Coronary artery (tissue), 2 donors: ENCODE measurements at regions not wholly inside any gene's neighbourhood (a gene's known extent, or its start where the extent isn't known, plus 50 kb on each side); places are given as distances from the start of the nearest gene placed in this dataset.

ENCODE experiments used
- DNase-seq: peaks from one replicate; pipeline ENCODE4 v3.0.0-alpha.2; 2017; ENCODE audit warnings: low spot score
- H3K27ac ChIP-seq, 2 donors: fragments of 200-600 bp; sonication (generic); one replicate each; pipeline ENCODE4 v1.5.1; 2016 to 2019
- H3K4me3 ChIP-seq: fragments of 200-600 bp; sonication (generic); 2 replicates; pipeline ENCODE4 v1.5.1; 2016; ENCODE audit warnings: mild to moderate bottlenecking, moderate library complexity
- TF ChIP-seq, protein P1 (sequence below): fragments of 200-600 bp; sonication (generic); IDR thresholded peaks from one replicate; pipeline ENCODE4 v1.5.1; 2019; ENCODE audit warnings: antibody characterized with exemption

DNA sequence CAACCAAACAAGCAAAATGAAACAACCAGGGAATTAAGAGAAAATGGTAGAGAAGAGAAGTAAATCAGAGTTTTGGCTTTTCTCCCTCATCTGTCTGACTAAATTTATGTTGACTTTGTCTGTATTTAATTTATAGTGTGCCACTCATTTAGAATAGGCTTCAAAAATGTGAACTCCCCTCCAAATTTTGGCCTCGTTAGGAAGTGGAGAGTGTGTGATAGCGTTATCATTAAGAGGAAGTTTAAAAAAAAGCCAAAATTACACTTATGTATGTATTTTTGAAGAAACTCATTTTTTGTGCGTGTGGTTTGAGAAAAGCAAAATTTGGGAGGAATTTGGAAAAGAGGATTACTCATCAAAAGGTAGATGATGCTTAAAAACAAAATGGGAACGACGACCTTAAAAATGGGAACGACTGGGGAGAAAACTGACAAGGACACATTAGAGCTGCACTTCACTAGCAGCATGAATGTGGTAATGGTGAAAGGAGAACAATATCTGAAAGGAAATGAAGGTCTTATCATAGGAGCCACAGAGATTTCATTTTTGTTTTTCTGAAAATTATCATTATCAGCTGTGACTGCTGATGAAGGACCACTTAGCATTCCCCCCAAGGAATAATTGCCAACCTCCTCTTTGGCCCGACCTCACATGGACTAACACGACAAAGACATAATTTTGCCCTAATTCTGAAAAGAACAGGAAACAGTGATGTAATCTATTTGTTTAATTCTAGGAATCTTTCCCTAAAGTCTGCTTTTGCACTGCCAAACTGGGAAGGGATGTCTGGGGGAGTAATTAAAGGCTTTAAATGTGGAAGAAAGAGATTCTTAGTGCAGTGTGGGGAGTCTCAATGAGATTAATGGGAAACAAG, 163.2 kb upstream of the P2RY1 start:
- Histone ChIP-seq H3K4me3 (no peak overlapping the region), H3K27ac (no peak overlapping the region)
- DNase-seq = no peak
- TF ChIP-seq, protein P1, sequence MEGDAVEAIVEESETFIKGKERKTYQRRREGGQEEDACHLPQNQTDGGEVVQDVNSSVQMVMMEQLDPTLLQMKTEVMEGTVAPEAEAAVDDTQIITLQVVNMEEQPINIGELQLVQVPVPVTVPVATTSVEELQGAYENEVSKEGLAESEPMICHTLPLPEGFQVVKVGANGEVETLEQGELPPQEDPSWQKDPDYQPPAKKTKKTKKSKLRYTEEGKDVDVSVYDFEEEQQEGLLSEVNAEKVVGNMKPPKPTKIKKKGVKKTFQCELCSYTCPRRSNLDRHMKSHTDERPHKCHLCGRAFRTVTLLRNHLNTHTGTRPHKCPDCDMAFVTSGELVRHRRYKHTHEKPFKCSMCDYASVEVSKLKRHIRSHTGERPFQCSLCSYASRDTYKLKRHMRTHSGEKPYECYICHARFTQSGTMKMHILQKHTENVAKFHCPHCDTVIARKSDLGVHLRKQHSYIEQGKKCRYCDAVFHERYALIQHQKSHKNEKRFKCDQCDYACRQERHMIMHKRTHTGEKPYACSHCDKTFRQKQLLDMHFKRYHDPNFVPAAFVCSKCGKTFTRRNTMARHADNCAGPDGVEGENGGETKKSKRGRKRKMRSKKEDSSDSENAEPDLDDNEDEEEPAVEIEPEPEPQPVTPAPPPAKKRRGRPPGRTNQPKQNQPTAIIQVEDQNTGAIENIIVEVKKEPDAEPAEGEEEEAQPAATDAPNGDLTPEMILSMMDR = no peak

DNA sequence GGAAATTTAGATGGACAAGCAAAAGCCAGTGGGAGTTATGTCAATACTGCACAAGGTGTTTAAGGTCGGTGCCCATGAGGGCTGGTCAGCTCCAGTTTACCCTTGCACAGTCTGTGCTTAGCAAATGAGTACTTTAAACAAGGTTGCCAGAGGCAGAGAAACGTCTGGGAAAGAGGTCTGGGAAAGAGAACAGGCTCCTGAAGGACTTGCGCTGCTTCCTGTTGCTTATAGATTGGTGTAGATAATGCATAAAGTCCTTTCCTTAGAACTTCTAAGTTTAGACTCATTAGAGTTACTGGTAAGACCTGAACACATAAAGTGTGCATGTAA, 162.6 kb upstream of the P2RY1 start:
- DNase-seq = no peak
- Histone ChIP-seq H3K27ac (no peak overlapping the region), H3K4me3 (no peak overlapping the region)
- TF ChIP-seq, protein P1 = no peak

DNA sequence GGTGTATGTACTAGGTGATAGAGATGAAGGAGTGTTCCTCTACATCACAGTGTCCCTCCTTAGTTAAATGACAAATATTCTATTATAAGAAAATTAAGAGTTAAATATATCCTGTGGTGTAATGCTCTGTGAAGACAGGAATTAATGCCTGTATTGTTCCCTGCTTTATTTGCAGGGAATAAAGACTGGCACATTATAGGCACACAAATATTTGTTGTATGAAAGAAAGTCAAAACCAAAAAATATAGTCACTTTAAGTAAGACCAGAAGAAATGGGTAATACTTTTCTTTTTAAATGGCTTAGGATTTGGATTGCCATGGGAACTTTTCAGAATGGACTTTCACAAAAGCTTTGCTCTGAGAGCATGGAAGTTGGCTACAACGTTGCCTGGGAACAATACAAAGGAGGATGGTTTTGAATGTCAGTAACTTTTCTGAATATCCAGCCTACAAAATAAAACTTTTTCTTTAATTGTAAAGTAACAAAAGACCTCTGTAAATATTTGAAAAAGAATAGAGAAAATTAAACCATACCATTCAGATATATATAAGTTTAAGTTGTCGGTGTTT, 158.0 kb upstream of the P2RY1 start:
- TF ChIP-seq, protein P1 = no peak
- H3K27ac ChIP-seq = no peak overlapping the region

DNA sequence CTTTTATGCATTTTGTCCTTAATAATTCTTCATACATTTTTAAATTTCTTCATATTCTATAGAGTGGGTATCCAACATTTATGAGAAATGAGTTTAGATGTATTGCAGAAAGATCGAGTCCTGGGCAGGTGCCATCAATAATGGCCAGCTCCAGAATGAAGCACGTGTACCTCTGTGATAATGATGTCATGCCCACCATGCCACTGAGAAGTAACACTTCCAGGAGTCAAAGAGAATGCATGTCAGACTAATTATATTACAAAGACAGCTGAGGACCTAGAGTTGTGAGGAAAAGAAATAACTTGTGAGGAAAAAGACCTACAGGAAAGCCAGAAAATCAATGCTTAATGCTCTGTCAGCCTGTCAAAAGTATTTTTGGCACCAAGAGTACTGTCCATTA, 157.4 kb upstream of the P2RY1 start:
- no peak for DNase-seq
- TF ChIP-seq, protein P1 = no peak
- H3K27ac ChIP-seq = no peak overlapping the region
- no peak overlapping the region for H3K4me3 ChIP-seq

More for the DNA sequence above, 158.0 kb upstream of the P2RY1 start:
- DNase-seq = no peak
- H3K4me3 ChIP-seq = no peak overlapping the region

DNA sequence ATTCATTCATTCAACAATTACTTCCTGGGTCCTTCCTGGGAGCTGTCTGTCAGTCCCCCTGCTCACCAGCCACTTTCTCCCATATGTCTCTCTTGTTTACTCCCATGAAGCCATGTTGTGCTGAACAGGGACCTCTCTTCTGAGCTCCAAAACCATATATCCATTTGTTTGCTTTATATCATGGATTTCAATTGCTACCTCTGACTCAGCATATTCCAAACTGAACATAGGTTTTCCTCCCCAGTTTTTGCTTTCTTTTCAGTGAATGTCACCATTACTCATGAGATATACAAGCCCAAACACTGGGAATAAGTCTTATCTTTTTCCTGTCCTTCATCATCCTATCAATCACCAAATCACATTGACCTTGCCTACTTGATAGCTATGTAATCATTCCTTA, 152.5 kb upstream of the P2RY1 start:
- TF ChIP-seq, protein P1 = no peak
- H3K27ac ChIP-seq = no peak overlapping the region
- H3K4me3 ChIP-seq = no peak overlapping the region
- DNase-seq = no peak

DNA sequence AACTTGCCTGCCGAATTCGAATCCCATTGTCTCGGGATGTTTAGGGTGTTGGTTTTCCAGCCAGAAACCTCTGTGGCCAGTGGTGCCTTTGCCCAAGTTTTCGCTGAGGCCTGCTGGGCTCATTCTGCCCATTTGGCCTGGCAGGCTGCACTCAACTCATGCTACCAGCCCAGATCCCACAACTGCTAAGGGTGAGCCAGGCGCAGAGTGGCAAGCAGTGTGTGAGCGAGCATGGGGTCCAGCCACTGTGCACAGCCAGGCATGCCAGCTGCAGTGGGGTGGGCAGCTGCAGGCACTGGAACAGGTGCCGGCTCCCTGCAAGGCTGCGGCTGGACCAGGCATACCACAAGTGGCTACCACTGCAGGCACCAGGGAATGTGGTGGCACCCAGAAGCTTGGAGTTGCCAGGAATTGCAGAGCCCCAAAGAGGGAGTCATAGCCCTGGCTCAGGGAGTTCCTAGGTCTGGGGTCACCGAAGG, 151.4 kb upstream of the P2RY1 start:
- TF ChIP-seq, protein P1 = no peak
- no peak overlapping the region for H3K4me3 ChIP-seq
- no peak overlapping the region for H3K27ac ChIP-seq
- DNase-seq = no peak

DNA sequence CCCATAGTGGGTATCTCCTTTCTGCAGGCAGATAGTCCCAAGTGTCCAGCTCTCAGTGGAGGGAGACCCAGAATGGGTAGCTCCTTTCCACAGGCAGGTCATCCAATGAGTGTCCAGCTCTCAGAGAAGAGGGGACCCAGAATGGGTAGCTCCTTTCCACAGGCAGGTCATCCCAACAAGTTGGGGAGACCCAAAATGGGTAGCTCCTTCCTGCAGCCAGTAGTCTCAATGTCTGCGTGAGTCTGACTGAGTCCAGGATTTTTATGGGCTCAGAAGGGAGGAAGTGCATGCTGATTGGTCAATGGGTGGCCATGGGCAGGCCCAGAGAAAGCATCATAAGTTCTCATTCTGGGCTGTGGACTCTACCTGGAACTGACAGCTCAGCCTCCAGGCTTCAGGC, 150.7 kb upstream of the P2RY1 start:
- no peak for DNase-seq

More for the DNA sequence above, 150.7 kb upstream of the P2RY1 start:
- no peak overlapping the region for H3K4me3 ChIP-seq
- H3K27ac ChIP-seq = no peak overlapping the region
- TF ChIP-seq, protein P1 = no peak
